ENCODE measurements at regions not wholly inside any gene's neighbourhood (a gene's known extent, or its start where the extent isn't known, plus 50 kb on each side); places are given as distances from the start of the nearest gene placed in this dataset.

DNA sequence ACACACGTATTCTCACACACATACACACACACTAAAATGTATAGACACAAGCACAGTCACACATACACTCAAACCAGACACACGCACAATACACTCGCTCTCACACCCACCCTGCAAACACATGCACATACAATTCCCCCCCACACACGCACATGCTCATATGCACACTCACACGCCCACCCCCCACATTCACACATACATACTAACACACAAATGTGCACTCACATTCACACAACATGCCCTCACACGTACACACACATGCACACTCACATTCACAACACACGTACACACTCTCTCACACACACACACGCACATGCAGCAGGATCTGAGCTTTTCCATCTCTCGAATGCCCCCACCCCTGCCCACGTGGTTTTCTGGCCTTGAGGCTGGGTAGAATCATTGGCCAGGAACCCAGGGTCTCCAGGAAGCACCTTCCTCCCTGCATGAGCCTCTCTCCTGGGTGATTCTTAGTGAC is 589.7 kb downstream of the PTPRU start:
- no peak for FAIRE-seq

DNA sequence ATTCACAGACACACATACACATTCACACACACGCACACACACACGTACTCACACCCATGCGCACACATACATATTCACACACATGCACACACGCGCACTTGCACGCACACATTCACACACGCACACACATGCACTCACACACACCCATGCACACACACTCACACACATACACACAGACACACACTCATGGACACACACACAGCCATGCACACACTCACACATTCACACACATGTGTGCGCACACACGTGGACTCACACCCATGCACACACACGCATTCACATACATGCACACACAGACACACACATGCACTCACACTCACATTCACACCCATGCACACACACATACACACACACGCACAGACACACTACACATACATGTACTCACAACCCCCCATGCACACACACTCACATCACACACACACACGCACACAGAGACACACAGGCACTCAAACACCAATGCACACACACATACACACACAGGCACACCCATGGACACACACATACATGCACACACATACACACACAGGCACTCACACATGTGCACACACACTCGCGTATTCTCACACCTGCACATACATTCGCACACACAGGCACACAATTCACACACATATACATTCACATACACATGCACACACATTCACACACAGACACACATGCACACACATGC is 589.1 kb downstream of the PTPRU start:
- TF ChIP-seq POLR2A (IDR thresholded peaks at IDR 0.05; ENCODE audit: low read depth, low read length): no peak
- DNase-seq (ENCODE audit: insufficient read length, low spot score) (no peak), FAIRE-seq (no peak)

More for the DNA sequence above, 589.7 kb downstream of the PTPRU start:
- no peak for TF ChIP-seq POLR2A (IDR thresholded peaks at IDR 0.05; ENCODE audit: low read depth, low read length)
- DNase-seq (ENCODE audit: insufficient read length, low spot score): no peak

DNA sequence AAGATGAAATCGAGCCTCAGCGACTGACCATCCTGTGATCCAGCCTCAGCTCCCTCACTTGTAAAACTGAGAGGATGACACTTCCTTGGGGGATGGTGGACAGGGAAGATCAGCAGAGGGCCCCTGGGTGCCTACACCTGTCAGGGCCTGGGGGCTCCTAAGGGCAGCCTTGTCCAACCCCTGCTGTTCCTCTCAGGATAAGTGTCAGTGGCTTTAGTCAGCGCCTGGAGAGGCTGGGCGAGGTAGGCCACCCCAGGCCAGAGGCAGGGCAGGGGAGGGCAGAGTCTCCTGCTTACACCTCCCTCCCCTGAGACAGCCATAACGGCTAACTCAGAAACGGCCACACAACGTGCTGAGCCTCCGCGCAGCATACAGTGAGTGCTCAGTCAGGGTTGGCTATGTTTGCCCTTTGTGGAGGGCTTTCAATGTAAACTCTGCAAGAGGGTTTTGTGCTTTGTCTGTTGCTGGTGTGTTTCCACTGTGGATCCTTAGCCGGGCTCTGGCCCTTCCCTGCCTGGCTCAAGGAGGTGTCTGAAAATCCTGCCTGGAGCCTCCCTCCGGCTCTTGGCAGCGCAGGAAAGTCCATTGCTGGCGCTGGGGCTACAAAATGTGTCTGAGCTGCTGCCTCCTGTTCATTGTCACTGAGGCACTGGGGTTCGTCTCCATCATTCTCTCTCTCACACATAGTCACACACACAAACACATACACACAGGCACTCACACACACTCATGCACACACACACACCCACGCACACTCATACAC is 588.4 kb downstream of the PTPRU start:
- FAIRE-seq: no peak
- TF ChIP-seq POLR2A (IDR thresholded peaks at IDR 0.05; ENCODE audit: low read depth, low read length): no peak
- DNase-seq (ENCODE audit: insufficient read length, low spot score): no peak

DNA sequence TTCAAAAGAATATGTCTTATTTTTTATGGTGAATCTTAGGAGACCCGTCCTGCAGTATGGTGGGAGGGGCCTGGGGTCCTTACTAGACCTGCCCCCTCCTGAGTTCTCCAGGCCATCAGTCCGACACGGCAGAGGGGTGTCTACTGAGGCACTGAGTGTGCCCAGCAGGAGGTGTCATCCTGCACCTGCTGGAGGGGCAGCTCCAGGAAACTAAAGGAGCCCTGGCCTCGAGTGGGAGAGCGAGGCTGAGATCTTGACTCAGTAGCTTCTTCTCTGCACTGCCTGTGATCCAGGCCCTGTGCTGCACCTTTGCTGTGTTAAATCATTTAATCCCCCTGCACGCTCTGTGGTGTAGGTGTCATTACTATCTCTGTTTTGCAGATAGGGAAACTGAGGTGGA is 587.7 kb downstream of the PTPRU start:
- no peak for FAIRE-seq
- no peak for TF ChIP-seq POLR2A (IDR thresholded peaks at IDR 0.05; ENCODE audit: low read depth, low read length)
- no peak for DNase-seq (ENCODE audit: insufficient read length, low spot score)

DNA sequence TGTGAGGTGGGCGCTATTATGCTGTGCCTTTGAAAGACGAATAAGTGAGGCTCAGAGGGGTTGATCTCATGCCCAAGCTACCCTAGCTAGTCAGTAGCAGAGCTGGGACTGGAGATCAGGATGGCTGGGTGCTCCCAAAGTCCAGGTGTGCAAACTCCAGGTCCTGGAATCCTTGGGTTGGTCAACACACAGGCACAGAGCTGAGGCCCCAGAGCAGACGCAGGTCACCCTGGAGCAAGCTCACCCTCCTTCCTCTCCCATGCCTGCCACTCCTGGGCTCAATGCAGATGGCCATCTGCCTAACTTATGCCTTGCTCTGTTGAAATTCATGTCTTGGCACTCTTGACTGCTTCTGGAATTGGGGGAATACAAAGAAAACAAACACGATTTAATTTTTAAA is 587.2 kb downstream of the PTPRU start:
- FAIRE-seq (no peak), DNase-seq (ENCODE audit: insufficient read length, low spot score) (no peak)
- TF ChIP-seq POLR2A (IDR thresholded peaks at IDR 0.05; ENCODE audit: low read depth, low read length): no peak

DNA sequence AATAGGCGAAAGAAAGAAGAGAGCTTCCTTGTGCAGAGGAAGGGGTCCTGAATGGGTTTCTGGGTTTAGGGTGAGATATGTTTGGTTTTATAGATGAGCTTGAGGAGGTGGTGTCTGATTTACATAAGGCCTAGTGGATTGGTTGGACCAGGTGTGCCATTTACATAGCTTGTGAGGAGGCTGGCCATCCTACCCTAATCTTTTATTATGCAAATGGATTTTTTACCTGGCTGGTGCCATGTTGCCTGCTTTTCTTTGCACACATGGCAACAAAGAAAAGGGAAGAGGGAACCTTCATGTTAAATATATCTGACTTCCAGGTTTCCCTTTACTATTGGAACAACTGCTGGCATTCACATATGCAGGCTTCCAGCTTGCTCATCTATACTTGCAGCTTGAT is 585.3 kb downstream of the PTPRU start:
- TF ChIP-seq POLR2A (IDR thresholded peaks at IDR 0.05; ENCODE audit: low read depth, low read length): no peak
- DNase-seq (ENCODE audit: insufficient read length, low spot score) (no peak), FAIRE-seq (no peak)

DNA sequence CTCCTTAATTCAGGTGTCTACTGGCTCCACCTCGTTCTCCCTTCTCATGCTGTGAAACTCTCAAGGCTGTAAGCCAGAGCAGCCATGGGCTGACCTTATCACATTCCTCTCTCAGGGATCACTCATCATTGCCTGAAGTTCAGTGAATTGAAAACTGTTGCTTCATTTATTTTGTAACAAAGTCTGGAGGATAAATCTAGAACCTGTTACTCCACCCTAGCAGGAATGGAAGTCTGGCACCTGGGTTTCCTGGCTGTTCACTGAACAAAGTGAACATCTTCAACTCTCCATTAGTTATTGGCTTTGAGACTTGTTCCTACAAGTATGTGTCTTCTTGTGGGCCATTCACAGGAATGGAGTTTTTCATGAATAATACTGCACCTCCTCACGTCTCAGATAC is 584.1 kb downstream of the PTPRU start:
- DNase-seq (ENCODE audit: insufficient read length, low spot score): no peak
- FAIRE-seq: no peak
- no peak for TF ChIP-seq POLR2A (IDR thresholded peaks at IDR 0.05; ENCODE audit: low read depth, low read length)

DNA sequence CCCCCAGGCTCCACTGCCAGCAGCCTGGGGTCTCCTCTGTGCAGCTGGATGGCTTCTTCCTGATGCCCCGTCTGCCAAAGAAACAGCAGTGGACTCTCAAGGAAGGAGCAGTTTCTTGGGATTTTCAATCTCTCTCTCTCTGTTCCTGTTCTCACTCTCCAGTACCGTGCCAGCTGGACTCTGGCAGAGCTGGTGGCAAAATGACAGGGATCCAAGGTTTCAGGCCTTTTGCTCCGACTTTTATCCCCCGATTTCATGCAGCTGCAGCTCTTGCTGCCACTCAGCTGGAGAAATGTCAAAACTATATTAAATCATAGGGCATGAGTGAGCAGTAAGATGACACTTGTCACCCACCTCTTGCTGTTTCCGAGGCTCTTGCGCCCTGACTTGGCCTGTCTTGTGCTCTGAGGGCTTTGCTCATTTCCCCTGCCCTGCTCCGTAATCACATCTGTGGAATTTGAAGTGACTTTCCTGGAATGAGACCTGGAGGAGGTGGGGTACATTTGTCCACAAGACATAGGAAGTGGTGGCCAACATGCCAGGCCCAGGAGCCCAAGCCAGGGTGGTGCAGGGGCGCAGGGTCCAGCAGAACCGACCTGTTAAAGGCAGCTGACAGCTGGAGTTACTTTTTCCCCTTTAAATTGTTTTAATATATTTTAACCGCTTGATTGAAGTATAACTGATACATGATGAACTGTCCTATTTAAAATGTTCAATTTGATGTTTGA is 576.2 kb downstream of the PTPRU start:
- FAIRE-seq (no peak), DNase-seq (ENCODE audit: insufficient read length, low spot score) (no peak)
- TF ChIP-seq POLR2A (IDR thresholded peaks at IDR 0.05; ENCODE audit: low read depth, low read length): no peak

DNA sequence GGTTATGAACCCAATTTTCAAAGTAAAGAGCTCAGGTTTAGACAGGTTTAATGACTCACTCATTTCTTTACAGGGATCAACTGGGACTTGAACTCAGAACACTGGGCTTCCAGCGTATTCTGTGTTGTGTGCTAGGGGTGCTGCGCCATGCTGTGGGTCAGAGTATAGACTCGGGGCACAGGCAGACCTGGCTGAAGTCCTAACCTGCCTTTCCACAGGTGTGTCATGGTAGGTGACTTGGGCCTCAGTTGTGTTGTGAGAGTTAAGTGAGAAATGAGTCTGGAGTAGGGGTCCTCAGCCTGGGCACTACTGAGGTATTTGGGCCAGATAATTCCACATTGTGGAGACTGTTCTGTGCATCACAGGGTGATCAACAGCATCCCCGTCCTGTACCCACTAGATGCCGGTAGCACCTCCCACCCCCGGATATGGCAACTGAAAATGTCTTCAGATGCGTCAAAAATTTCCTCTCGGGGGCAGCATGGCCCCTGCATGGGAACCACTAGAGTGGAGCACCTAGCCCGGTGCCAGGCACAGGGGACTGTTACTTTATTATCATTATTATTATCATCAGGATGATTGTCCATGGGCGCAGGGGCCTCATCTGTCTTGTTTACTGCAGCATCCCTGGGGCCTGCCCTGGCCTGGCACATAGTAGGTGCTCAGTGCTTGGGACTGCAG is 575.5 kb downstream of the PTPRU start:
- DNase-seq (ENCODE audit: insufficient read length, low spot score): no peak
- no peak for TF ChIP-seq POLR2A (IDR thresholded peaks at IDR 0.05; ENCODE audit: low read depth, low read length)
- FAIRE-seq: no peak

DNA sequence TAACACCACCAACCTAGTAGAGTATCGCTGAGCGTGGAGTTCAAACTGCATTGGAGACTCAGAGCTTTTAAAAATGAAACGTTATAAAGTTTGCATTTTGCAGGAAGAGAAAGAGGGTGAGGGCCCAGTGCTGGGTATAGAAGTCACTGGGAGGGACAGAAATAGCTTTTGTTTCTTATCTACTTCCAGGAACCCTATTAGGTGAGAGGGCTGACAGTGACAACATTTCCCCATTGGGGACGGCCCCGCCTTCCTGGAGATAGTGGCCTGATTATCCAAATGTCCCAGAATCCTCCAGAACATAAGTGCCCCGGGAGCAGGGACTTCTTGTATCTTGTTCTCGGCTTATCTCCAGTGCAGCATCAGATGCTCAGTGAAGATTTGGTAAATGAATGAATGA is 574.9 kb downstream of the PTPRU start:
- DNase-seq (ENCODE audit: insufficient read length, low spot score) (no peak), FAIRE-seq (no peak)
- TF ChIP-seq POLR2A (IDR thresholded peaks at IDR 0.05; ENCODE audit: low read depth, low read length): no peak

DNA sequence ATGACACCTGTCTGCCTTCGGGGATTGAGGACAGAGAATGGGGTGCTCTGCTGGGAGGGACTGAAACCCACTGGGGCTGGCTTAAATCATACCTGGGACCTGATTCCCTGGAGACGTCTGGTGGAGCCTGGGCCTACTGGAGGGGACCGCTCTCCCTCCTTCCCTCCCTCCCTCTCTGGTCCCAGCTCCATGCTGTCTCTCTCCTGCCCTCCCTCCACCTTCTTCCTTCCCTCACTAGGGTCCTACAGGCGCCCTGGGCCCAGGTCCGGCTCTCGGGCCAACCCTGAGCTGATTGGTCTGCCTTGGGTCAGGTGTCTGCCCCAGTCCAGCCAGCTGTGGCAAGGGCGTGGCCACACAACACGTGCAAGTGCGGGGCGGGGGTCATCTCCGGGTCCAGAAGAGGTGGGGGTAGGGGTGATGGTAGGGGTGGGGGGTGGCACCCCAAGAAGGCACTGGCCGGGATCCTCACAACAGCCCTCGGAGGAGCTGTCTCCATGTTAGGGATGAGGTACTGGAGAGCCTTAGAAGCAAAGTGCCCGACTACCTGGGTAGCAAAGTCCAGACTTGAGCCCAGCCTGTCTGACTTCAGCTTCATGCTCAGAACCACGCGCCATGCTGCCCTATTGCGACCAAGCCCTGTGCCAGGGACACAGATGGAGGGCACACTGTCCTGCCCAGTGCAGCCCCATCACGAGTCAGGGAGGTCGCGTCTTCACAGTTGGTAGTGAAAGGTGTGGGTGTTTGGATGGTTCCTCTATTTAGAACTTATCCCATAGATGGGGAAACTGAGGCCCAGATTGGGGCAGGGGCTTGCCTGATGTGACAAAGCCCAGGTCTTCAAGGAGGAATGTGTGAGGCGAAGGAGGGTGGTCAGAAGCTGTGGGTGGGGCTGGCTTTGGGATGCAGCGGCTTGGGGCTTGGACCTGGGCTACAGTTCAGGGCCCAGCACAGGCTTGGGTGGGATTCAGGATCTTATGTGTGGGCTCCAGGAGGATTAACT is 574.1 kb downstream of the PTPRU start:
- FAIRE-seq (no peak), DNase-seq (ENCODE audit: insufficient read length, low spot score) (no peak)
- no peak for TF ChIP-seq POLR2A (IDR thresholded peaks at IDR 0.05; ENCODE audit: low read depth, low read length)

DNA sequence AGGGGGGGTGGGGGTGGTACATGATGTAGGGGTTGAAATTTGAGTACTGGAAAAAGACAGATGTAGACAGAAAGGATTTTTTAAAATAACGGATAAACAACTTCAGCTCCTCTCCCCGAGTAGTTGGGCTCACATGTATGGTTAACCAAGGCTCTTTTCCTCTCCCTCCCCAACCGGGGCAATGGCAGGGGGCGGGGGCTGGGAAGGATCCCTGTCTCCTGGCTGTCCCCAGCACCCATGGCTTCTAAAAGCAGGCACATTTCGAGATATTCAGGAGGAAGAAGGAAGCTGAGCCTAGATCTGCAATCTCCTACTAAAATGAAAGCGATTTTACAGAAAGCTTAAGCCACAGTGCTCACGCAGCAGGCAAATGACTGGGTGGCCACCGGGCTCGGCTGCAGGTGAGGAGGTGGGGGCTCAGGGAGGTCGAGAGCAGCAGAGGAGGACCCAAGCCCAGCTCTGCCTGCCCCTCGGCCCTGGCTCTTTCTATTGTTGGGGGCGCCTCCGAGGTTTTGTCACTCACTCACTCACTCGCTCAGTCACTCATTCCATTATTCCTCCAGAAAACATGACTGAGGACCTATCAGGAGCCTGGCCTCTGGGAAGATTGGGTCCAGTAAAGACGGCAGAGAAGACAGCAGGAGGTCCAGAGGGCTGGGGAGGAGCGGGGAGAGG is 573.3 kb downstream of the PTPRU start:
- no peak for DNase-seq (ENCODE audit: insufficient read length, low spot score)
- TF ChIP-seq POLR2A (IDR thresholded peaks at IDR 0.05; ENCODE audit: low read depth, low read length): no peak
- no peak for FAIRE-seq

Measured in H54 (cell line).